ENCODE measurements at regions not wholly inside any gene's neighbourhood (a gene's known extent, or its start where the extent isn't known, plus 50 kb on each side); places are given as distances from the start of the nearest gene placed in this dataset.

GRCh38 chr5:154573011-154573410 is 95.0 kb upstream of the HAND1 start:
- DNase-seq (ENCODE audit: low spot score), result no peak
- TF ChIP-seq CTCF (IDR thresholded peaks at IDR 0.05; ENCODE audit: borderline replicate concordance, control extremely low read depth, extremely low read depth, insufficient read depth, missing control alignments), result no peak
- in situ Hi-C loops (cut with MboI; ENCODE audit: low sequenced_read_pairs, unreplicated experiment), result no loop called here

- DNase-seq (ENCODE audit: low spot score), result no peak
- in situ Hi-C loops (cut with MboI; ENCODE audit: low sequenced_read_pairs, unreplicated experiment), result no loop called here
- TF ChIP-seq CTCF (IDR thresholded peaks at IDR 0.05; ENCODE audit: borderline replicate concordance, control extremely low read depth, extremely low read depth, insufficient read depth, missing control alignments), result no peak
These were observed 93.5 kb upstream of the HAND1 start for GRCh38 chr5:154571325-154572035.

- in situ Hi-C loops (cut with MboI; ENCODE audit: low sequenced_read_pairs, unreplicated experiment), result no loop called here
- no peak for TF ChIP-seq CTCF (IDR thresholded peaks at IDR 0.05; ENCODE audit: borderline replicate concordance, control extremely low read depth, extremely low read depth, insufficient read depth, missing control alignments)
- no peak for DNase-seq (ENCODE audit: low spot score)
These were observed 92.7 kb upstream of the HAND1 start for GRCh38 chr5:154570572-154571324.

GRCh38 chr5:154568589-154568988 is 90.6 kb upstream of the HAND1 start:
- no peak for TF ChIP-seq CTCF (IDR thresholded peaks at IDR 0.05; ENCODE audit: borderline replicate concordance, control extremely low read depth, extremely low read depth, insufficient read depth, missing control alignments)
- no peak for DNase-seq (ENCODE audit: low spot score)
- in situ Hi-C loops (cut with MboI; ENCODE audit: low sequenced_read_pairs, unreplicated experiment), result no loop called here

GRCh38 chr5:154567155-154567554 is 89.1 kb upstream of the HAND1 start:
- in situ Hi-C loops (cut with MboI; ENCODE audit: low sequenced_read_pairs, unreplicated experiment), result no loop called here
- DNase-seq (ENCODE audit: low spot score), result no peak
- no peak for TF ChIP-seq CTCF (IDR thresholded peaks at IDR 0.05; ENCODE audit: borderline replicate concordance, control extremely low read depth, extremely low read depth, insufficient read depth, missing control alignments)

- in situ Hi-C loops (cut with MboI; ENCODE audit: low sequenced_read_pairs, unreplicated experiment), result no loop called here
- TF ChIP-seq CTCF (IDR thresholded peaks at IDR 0.05; ENCODE audit: borderline replicate concordance, control extremely low read depth, extremely low read depth, insufficient read depth, missing control alignments), result no peak
These were observed 88.2 kb upstream of the HAND1 start for GRCh38 chr5:154566146-154566680.

More at GRCh38 chr5:154566146-154566680, 88.2 kb upstream of the HAND1 start:
- DNase-seq (ENCODE audit: low spot score), result no peak

Data from GM13976 (cell line).